ENCODE measurements at regions not wholly inside any gene's neighbourhood (a gene's known extent, or its start where the extent isn't known, plus 50 kb on each side); places are given as distances from the start of the nearest gene placed in this dataset.

- TF ChIP-seq ZNF274 (IDR thresholded peaks at IDR 0.05; ENCODE audit: low read depth, low read length), result no peak
- TF ChIP-seq YY1 (IDR thresholded peaks at IDR 0.05; ENCODE audit: insufficient read depth, insufficient read length), result no peak
These were observed 241.7 kb downstream of the GATA3 start for GRCh38 chr10:8296090-8296733.
